CD4-positive, alpha-beta T cell treated with Interleukin-12 subunit alpha and Interleukin-12 subunit beta, for 1 hour (primary cell): ENCODE measurements at regions not wholly inside any gene's neighbourhood (a gene's known extent, or its start where the extent isn't known, plus 50 kb on each side); places are given as distances from the start of the nearest gene placed in this dataset.
"Not testable (repeated sequence)": the region's sequence is repeated elsewhere in the genome, so short reads cannot be mapped to it uniquely, and the experiment has no call there.

Experiments used
- DNase-seq: peaks from one replicate; pipeline ENCODE4 v3.0.0-alpha.2; 2020

DNA sequence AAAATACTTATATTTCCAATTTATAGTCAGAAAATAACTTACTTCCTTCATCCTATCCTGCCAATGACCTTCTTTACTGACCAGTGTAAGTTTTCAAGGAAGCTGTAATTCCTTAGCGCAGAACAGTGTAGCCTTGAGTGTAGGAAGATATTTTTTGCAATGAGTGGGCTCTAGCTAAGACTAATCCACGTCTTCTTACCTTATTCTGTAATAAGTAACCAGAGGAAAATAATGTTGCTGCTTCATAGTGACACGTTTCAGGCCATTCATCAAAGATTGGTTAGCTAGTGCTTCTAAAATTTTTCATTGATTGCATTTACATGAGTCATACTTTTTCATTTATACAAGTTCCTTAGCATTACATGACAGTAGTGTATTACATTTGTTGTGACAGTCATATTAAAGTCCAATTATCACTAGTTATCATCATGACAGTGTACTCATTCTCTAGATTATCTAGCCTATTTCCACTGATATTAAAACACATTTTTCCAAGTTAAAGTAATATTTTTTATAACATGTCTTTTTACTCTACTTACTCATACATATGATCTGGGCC, 403.8 kb upstream of the EPHA3 start:
- no peak for DNase-seq

DNA sequence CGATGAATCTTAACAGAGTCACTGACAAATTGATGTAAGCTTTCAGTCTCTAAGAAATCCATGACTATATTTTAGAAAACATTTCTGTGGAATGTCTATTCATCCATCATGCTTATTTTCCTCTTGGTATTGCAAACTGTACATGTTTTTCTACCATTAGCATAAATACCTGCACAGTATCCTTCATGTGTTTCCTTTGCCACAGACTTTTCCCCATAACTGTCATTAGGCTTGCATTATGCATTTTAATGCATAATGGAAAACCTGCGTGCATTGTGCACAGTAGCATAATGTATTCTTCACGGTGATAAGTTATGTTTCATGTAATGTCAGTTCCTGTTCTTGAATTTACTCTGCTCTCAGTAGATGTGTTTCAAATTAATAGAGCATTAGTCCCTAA, 403.1 kb upstream of the EPHA3 start:
- no peak for DNase-seq

DNA sequence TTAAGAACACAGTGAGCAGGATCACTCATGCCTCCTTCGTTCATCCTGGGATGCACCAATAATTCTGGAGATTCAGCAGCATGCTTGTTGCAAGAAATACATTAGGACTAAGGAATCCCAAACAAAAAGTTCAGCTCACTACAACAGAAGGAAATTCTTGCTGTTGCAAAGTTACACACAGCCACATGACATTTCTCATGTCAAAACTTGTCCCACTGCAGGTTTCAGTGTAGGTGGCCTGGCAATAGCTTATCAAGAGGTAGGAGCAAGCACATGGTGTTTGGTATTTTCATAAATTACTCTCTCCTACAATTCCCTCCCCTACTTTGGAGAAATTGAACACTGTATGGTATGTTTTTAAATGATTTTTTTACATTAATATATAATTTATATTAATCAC, 399.6 kb upstream of the EPHA3 start:
- no peak for DNase-seq

DNA sequence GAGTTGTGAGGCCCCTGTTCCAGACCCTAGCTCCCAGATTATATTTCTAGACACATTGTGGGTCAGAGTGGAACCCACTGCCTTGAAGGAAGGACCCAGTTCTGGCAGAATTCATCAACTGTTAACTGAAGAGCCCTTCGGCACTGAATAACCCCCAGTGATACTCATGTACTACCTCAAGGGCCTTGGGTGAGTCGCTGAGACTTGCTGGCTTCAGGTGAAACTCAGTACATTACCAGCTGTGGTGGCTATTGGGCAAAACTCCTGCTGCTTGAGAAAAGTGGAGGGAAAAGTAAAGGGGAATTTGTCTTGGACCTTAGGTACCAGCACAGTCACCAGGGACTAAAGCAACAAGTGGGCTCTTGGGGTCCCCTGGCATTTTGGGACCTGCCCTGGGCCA, 394.9 kb upstream of the EPHA3 start:
- no peak for DNase-seq

DNA sequence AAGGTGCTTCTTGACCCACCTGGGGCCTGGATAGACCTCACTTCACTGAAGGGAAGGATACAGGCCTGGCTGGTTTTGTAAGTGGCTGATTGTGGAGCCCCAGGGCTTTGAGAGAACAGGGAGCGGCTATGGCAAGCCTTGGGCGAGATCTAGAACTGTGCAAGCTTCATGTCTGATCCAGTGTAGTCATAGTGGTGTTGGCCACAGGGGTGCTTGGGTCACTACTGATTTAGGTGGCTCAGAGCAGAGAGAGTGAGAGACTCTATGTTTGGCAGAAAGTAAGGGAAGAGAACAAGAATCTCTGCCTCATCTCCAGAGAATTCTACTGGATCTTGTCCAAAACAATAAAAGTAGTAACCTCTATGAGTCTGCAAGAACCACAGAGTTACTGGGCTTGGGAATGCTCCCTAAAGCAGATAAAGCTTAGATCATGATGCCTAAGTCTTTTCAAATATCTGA, 394.2 kb upstream of the EPHA3 start:
- DNase-seq, result no peak

DNA sequence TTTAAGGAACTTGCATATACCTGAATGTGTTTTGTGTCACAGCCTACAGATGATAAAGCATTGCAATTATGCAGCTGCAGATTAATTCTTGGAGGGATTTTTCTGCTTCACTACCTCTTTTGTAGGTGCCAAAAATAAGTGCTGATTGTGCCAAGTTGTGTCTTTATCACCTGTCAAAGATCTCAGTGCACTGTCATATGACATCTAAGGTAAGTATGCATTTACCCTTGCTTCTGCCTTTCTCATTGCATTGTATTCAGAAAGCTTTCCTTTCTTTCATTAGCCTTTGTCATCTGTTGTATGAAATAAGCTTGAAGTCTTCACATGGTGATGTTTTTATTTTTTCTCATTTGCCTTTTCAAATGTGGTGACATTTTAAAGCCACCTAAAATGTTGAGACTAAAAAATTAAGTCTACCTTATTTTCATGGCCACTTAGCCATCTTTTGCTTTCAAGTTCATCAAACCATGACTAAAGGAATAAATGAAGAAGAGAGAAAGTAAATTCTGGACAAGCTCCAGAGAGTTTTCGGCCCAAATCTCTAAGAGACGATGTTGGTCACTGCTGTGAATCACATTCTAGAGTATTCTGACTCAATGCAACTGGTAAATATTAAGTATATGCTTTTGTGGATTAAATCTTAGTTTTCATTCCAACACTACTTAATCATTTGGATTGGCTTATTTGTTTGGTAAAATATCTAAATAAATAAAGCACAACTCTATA, 381.8 kb upstream of the EPHA3 start:
- DNase-seq, result no peak

DNA sequence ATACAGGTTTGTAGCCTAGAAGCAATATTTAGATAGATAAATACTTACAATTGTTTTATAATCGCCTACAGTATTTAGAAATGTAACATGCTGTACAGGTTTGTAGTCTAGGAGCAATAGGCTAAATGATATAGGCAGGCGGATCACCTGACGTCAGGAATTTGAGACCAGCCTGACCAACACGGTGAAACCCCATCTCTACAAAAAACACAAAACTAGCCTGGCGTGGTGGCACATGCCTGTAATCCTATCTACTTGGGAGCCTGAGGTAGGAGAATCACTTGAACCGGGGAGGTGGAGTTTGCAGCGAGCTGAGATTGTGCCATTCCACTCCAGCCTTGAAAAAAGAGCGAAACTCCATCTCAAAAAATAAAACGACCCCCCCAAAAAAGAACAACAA, 375.2 kb upstream of the EPHA3 start:
- no peak for DNase-seq

DNA sequence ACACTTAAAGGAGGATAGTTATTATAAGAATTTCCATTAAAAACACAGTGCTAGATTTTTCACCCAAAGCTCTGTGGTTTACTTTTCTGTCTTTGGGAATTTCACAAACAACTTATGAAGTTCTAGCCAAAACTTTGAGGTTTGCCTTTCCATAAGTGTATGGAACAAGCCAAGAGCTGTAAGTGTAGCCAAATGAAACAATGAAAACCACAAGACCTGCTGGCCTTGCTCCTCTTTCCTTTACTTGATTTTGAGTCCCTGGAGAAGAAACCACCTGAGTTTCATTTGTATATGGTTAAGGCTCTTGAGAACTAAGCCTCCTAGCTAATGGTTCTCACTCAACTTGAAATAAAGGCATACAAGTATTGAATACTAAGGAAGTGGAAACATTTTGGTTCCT, 365.3 kb upstream of the EPHA3 start:
- no peak for DNase-seq

DNA sequence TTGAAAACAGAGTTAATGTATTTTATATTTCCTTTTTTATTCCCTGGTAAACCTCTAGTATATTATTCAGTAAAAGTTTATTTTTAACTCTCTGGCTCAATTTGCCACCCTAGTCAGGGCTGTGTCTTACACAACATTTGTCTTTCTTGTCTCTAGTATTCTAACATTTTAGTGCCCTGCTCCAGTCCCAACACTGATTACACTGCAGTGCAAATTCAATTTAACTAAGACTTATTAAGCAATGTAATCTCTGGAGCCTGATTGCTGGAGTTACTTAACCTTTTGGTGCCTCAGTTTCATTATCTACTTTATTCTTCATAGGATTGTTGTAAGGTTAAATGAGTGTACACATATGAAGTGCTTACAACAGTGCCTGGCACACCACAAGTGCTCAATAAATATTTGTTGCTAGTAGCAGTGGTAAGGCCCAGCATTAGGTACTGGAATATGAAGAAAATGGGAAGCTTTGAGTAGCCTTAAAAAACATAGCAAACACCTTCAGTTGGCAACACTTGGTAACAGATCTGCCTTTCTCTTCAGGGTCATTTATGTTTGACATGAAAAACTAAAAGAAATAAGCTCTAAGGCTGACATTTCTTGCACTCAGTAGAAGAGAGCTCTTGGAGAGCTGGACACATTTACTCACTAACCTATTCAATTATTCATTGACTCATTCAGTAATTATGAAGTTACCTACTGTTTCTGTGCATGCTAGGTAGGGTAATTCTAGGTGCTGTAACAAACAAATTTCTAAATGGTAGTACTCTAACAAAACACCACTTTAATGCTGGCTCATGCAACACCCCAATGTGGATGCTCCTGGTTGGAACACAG, 364.5 kb upstream of the EPHA3 start:
- DNase-seq, result no peak

DNA sequence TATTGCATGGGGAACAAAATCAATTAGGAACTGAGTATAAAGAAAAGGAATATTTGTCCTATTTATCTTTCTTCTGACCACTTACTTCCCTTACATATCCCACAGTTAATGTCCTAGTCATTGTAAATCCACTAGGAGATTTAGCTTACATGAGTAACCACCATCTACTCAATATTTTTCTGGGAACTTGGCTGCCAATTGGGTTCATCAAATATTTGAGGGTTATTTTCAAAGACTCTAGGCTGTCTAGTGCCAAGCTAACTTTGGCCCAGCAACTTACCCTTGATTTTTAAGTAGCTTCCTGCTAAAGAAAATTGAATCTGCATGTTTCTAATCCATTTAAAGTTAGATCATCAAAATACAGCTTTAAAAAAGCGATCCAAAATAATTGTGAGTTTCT, 362.5 kb upstream of the EPHA3 start:
- no peak for DNase-seq

DNA sequence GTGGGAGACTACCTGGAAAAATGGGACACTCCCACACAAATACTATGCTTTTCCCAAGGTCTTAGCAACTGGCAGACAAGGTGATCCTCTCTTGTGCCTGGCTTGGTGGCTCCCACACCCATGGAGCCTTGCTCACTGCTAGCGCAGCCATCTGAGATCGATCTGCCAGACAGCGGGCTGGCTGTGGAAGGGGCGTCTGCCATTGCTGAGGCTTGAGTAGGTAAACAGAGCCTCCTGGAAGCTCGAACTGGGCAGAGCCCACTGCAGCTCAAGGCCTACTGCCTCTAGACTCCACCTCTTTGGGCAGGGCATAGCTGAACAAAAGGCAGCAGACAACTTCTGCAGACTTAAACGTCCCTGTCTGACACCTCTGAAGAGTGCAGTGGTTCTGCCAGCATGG, 360.3 kb upstream of the EPHA3 start:
- not testable (repeated sequence) for DNase-seq

DNA sequence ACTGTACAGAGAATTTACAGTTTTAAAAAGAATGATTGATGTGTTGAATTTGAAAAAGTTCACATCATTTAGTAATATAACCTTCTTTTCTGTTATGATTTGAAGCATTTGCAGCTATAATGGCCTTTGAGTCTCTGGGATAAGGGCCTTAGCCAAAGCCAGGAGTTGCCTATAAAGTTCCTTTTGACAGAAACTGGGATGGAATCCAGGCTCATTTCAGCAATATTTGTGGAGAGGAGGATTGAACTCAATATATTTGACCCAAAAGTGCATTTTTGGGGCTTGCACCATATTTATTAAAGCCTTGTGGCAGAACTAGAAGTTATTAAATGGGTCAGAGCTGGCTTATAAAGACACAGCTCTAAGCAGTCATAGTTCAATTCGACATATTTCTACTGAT, 348.7 kb upstream of the EPHA3 start:
- no peak for DNase-seq

DNA sequence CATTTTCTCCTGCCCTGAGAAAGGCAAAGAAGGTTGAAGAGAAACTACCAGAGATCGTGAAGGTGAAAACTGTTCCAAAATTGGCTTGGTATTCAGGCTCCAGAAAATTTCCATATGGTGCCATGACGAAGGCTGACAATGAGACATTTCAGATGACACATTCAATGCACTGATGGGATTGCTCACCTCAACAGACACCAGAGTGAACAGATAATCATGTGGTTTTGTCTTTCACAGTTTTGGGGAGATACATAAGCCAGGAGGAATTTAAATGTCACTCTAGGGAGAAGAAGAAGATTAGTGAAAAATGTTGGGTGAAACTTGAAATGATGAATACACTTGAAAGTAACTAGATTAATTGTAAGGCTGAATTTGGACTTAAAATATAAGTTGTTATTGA, 339.7 kb upstream of the EPHA3 start:
- DNase-seq, result no peak

DNA sequence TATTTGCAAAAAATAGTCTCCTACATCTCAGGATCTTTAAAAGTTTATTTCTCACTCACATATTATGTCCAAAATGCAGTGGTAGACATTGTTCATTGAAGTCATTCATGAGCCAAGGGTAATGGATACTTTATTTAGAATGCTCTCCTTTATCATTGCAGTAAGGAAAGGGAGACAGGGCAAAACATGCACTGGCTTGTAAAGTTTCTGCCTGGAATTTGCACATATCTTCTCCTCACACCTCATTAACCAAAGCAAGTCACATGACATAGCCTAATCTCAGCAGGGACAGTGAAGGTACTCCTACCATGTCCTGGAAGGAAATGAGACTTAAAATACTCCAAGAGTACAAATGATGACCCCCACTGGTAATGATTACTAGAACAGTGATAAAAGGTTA, 333.7 kb upstream of the EPHA3 start:
- DNase-seq, result no peak

DNA sequence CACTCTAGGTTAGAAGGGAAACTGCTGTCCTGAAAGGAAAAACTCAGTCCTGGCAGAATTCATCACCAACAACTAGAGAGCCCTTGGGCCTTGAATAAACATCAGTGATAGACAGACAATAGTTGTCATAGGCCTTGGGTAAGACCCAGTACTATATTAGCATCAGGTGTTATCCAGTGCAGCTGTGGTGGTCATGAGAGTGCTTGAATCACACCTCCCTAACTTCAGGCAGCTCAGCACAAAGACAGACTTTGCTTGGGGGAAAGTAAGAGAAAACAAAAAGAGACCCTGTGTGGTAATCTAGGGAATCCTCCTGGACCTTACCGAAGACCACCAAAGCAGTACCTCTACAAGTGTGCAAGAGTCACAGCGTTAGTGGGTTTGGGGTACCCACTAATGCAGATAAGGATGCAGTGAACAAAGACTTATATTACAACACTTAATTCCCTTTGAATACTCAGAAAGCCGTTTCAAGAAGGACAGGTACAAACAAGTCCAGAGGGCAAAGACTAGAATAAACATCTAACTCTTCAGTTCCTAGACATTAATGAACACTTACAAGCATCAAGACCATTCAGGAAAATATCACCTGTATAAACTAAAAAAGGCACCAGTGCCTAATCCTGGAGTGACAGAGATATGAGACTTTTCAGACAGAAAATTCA, 332.3 kb upstream of the EPHA3 start:
- no peak for DNase-seq

DNA sequence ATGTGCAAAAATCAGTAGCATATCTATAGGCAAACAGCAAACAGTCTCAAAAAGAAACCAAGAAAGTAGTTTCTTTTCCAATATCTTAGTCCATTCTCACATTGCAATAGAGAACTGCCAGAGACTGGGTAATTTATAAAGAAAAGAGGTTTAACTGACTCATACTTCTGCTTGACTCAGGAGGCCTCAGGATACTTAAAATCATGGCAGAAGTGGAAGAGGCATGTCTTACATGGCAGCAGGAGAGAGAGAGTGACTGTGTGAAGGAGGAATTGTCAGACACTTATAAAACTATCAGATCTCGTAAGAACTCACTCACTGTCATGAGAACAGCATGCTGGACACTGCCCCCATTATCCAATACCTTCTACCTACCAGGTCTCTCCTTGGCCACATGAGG, 327.9 kb upstream of the EPHA3 start:
- DNase-seq, result no peak

DNA sequence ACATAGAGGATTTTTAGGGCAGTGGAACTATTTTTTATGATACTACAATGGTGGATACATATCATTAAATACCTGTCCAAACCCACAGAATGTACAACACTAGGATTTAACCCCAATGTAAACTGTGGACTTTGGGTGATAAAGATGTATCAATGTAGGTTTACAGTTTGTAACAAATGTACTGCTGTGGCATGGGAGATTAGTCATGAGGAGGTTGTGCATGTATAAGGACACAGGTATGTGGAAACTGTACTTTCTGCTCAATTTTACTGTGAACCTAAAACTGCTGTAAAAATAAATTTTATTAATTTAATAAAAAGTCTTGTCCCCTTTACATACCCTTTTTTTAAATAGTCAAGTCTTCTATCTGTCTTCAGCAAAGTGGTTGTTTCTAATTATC, 322.5 kb upstream of the EPHA3 start:
- DNase-seq, result no peak

DNA sequence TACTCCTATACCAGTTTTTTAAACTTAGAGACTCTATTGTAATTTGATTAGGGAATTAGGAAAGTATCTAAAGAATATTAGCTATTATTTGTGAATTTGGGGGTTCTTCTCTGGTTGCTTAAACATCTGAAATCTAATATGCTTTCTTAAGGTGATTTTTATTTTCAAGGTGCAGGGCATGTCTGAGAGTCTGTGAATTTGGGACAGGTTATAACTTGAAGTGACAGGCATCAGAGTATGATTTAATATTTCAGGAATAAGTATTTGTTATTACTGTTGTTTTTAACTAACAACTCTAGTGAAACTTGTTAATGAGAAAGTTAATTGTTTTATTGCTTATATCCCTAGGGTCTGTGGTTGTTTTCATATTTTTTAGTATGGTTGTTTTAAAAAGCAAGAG, 321.6 kb upstream of the EPHA3 start:
- no peak for DNase-seq

DNA sequence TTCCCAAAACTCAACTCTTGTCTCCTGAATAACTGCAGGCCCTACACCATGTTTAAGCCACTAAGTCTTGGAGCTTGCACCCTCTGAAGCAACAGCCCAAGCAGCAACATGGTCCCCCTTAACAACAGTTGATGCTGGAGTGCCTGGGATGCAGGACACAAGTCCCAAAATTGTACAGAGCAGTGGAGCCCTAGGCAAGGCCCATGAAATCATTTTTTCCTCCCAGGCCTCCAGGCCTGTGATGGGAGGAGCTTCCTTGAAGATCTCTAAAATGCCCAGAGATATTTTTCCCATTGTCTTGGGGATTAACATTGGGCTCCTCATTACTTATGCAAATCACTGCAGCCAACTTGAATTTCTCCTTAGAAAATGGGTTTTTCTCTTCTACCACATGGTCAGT, 311.9 kb upstream of the EPHA3 start:
- no peak for DNase-seq

DNA sequence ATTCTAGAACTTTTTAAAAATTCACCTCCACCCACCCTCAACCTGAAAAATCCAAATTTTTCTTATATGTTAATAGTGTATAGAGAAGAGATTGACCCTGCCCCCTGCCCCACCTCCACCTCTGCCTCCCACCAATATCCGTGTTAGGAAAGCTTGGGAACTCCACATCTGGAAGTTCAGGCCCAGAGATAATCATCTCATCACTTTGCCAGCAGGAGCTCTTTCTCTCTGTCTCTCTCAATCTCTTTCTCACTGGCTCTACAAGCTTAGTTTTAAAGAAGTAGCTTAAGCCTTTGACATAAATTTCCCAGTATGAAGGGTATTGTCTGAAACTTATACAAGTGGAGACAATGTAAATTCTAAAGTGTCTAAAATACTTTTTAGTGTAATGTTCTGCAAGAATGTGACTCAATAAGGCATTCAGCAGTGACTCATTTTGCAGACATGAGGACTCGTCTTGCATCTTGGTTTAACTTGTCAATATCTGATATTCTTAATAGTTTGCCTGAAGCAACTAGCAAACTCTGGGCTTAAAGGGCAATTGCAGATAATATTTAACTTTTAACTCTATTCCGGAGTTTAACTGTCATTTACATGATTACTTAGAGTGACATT, 299.8 kb upstream of the EPHA3 start:
- no peak for DNase-seq

DNA sequence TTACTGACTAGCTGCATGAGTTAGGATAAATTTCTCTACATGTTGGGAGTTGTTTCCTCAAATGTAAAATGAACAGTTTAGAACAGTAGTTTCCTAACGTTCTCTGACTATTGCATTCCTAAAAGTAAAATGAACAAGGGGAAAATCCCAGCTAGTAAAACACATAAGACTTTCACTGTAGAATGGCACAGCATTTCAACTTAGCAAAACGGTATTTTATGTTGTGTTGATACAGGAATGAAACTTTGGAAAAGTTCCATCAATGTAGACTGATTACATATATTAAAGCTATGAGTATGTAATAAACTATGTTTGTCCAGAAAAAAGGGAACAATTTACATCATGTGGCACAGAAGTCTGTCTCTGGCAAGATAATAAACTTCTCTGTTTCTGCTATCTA, 297.4 kb upstream of the EPHA3 start:
- no peak for DNase-seq

DNA sequence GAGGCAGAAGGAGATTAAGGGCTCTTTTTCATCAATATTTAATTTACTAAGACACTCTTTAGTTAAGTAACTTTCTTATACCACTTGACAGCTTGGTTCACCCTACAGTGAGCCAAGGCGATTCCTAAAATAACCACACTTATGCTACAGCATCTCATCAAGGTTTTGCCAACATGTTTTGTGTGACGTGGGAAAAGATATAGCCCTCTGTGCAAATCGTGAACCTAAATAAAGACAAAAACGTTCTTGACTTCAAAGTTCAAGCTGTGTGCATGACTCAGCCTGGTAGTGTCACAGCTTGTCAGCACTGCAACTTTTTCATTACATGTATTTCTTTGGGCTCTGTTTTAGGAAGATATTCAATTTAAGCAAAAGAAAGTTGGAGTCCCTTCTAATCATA, 297.0 kb upstream of the EPHA3 start:
- DNase-seq, result no peak

DNA sequence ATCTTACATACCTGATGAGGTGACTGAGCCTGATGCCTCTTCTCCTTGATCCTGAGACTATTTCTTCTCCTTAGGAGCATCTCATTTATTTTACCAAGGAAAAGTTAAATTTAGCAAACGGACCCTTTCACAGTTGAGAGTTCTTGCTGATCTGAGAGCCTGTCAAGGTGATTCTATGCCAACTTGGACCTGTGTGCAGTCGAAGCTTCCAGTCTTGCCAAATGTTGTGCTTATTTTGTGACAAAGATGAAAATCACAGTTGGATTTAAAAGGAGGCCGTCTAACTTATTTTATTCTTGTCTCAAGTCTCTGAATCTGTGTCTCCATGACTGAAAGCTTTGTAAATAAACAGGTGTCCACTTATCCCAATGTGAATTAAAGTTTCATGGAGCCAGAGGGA, 296.3 kb upstream of the EPHA3 start:
- no peak for DNase-seq
